HCT116 (cell line): ENCODE measurements at regions not wholly inside any gene's neighbourhood (a gene's known extent, or its start where the extent isn't known, plus 50 kb on each side); places are given as distances from the start of the nearest gene placed in this dataset.

Source experiments
- ATAC-seq: fragments of 200-7000 bp; cut with Tn5 transposase; 2 replicates; pipeline ENCODE4 v1.9.1; 2020; ENCODE audit warnings: mild to moderate bottlenecking, moderate library complexity
- BruUV-seq: library from RNA; stranded (reverse); fragments of 400-500 nt; replicated peaks from 2 replicates; lab custom pipeline; 2021; lab: Mats Ljungman, UMichigan
- CTCF ChIA-PET: fragments of 300-600 bp; sonication (Branson Sonifier 250); formaldehyde crosslinking; loops from one replicate; lab custom pipeline; 2021; ENCODE audit warnings: antibody characterized with exemption; lab: Charles Lee
- POLR2A ChIA-PET: fragments of 300-600, 350-600 bp; sonication (Branson Sonifier 250); formaldehyde crosslinking; loops from one replicate; lab custom pipeline; 2021; ENCODE audit warnings: antibody characterized with exemption; lab: Charles Lee
- RAD21 ChIA-PET, 2 experiments: fragments of 300-600 bp; sonication (Branson Sonifier 250); formaldehyde crosslinking; loops; one replicate each; lab custom pipeline; 2023; ENCODE audit warnings: low total read pairs in 2 of 2; ENCODE audit not compliant: uncharacterized antibody in 2 of 2, unreplicated experiment in 2 of 2, low non-redundant PET in 1 of 2; lab: Charles Lee
- DNase-seq: peaks from one replicate; pipeline ENCODE4 v3.0.0-alpha.2; 2010; ENCODE audit warnings: low read depth, low spot score
- H2AFZ ChIP-seq: fragments of 200-600 bp; shearing (Covaris generic), sonication (generic); 2 replicates; pipeline ENCODE4 v1.6.1; 2017; ENCODE audit warnings: low read depth, mixed run types, mixed read lengths, antibody characterized with exemption, low read length; ENCODE audit not compliant: poor library complexity, severe bottlenecking
- H3K27ac ChIP-seq: 2 replicates; pipeline ENCODE4 v1.5.1; 2012; ENCODE audit warnings: low read depth, low read length
- H3K27me3 ChIP-seq: fragments of 200-600 bp; sonication (generic); 2 replicates; pipeline ENCODE4 v1.6.1; 2016; ENCODE audit warnings: mixed run types, low read length, mixed read lengths; ENCODE audit not compliant: insufficient read depth
- H3K36me3 ChIP-seq, 2 experiments: fragments of 200-500 bp in 1 of 2; fragments of 200-600 bp in 1 of 2; sonication (Bioruptor generic) in 1 of 2; sonication (generic) in 1 of 2; 2 replicates each; pipeline versions ENCODE4 v1.5.1 to v1.6.1; 2014 to 2016; ENCODE audit warnings: low read length in 2 of 2, inconsistent platforms in 1 of 2, mixed read lengths in 1 of 2, mixed run types in 1 of 2; ENCODE audit not compliant: insufficient read depth in 2 of 2, control insufficient read depth in 1 of 2
- H3K4me1 ChIP-seq, 2 experiments: fragments of 200-600 bp in 1 of 2; sonication (generic) in 1 of 2; 2 replicates each; pipeline versions ENCODE4 v1.5.1 to v1.6.1; 2012 to 2017; ENCODE audit warnings: low read length in 2 of 2, inconsistent platforms in 1 of 2, mild to moderate bottlenecking in 1 of 2, mixed read lengths in 1 of 2, mixed run types in 1 of 2, moderate library complexity in 1 of 2; ENCODE audit not compliant: insufficient read depth in 2 of 2, control insufficient read depth in 1 of 2
- H3K4me2 ChIP-seq: fragments of 200-600 bp; sonication (generic); 2 replicates; pipeline ENCODE4 v1.6.1; 2017; ENCODE audit warnings: mixed run types, low read length, mixed read lengths
- H3K4me3 ChIP-seq, 2 experiments: fragments of 200-600 bp in 1 of 2; sonication (generic) in 1 of 2; replicated peaks in 1 of 2; 2 replicates each; pipeline ENCODE4 v1.5.1; 2011 to 2016; ENCODE audit warnings: low read length in 2 of 2, control low read depth in 1 of 2, low read depth in 1 of 2, mild to moderate bottlenecking in 1 of 2, mixed read lengths in 1 of 2, mixed run types in 1 of 2
- H3K79me2 ChIP-seq: fragments of 200-600 bp; sonication (generic); 2 replicates; pipeline ENCODE4 v1.6.1; 2017; ENCODE audit warnings: mild to moderate bottlenecking, mixed run types, low read length, moderate library complexity, mixed read lengths; ENCODE audit not compliant: insufficient read depth
- H3K9ac ChIP-seq: fragments of 200-600 bp; sonication (generic); 2 replicates; pipeline ENCODE4 v1.6.1; 2016; ENCODE audit warnings: low read length, mixed read lengths
- H3K9me2 ChIP-seq: fragments of 200-600 bp; sonication (generic), shearing (Covaris generic); 2 replicates; pipeline ENCODE4 v1.6.1; 2017; ENCODE audit warnings: mixed run types, mild to moderate bottlenecking, moderate library complexity; ENCODE audit not compliant: insufficient read depth
- H3K9me3 ChIP-seq, 2 experiments: fragments of 200-500 bp in 1 of 2; fragments of 200-600 bp in 1 of 2; sonication (Bioruptor generic) in 1 of 2; sonication (generic) in 1 of 2; 2 replicates each; pipeline ENCODE4 v1.6.1; 2014 to 2017; ENCODE audit warnings: low read length in 2 of 2, mixed read lengths in 2 of 2, inconsistent platforms in 1 of 2, low read depth in 1 of 2, mild to moderate bottlenecking in 1 of 2, mixed run types in 1 of 2, moderate library complexity in 1 of 2; ENCODE audit not compliant: control insufficient read depth in 1 of 2, insufficient read depth in 1 of 2
- H4K20me1 ChIP-seq: fragments of 200-600 bp; sonication (generic), shearing (Covaris generic); 2 replicates; pipeline ENCODE4 v1.6.1; 2017; ENCODE audit warnings: mixed run types, mild to moderate bottlenecking, moderate library complexity; ENCODE audit not compliant: insufficient read depth
- CBX3 ChIP-seq: IDR thresholded peaks from 2 replicates; pipeline ENCODE4 v1.6.1; 2012; ENCODE audit warnings: low read depth
- CEBPB ChIP-seq: IDR thresholded peaks from 2 replicates; pipeline ENCODE4 v1.6.1; 2012; ENCODE audit warnings: low read depth
- EGR1 ChIP-seq: IDR thresholded peaks from 2 replicates; pipeline ENCODE4 v1.6.1; 2012; ENCODE audit warnings: low read depth
- ELF1 ChIP-seq: IDR thresholded peaks from 2 replicates; pipeline ENCODE4 v1.6.1; 2012; ENCODE audit warnings: low read depth, borderline replicate concordance
- EZH2 ChIP-seq: fragments of 200-600 bp; sonication (generic); IDR thresholded peaks from 2 replicates; pipeline ENCODE4 v1.6.1; 2017; ENCODE audit warnings: antibody characterized with exemption, mixed run types
- EZH2phosphoT487 ChIP-seq: fragments of 200-600 bp; IDR thresholded peaks from 2 replicates; pipeline ENCODE4 v1.6.1; 2018; ENCODE audit warnings: antibody characterized with exemption, borderline replicate concordance
- FOSL1 ChIP-seq: IDR thresholded peaks from 2 replicates; pipeline ENCODE4 v1.6.1; 2012; ENCODE audit warnings: low read depth
- JUND ChIP-seq: IDR thresholded peaks from 2 replicates; pipeline ENCODE4 v1.6.1; 2012
- POLR2A ChIP-seq: IDR thresholded peaks from 2 replicates; pipeline ENCODE4 v1.7.0; 2011; ENCODE audit warnings: borderline replicate concordance; ENCODE audit not compliant: insufficient read depth, insufficient read length; ENCODE audit errors: extremely low read depth
- POLR2AphosphoS5 ChIP-seq: IDR thresholded peaks from 2 replicates; pipeline ENCODE4 v1.6.1; 2011; ENCODE audit warnings: mild to moderate bottlenecking, low read depth, low read length, moderate library complexity
- RAD21 ChIP-seq: IDR thresholded peaks from 2 replicates; pipeline ENCODE4 v1.6.1; 2012; ENCODE audit warnings: low read depth, mild to moderate bottlenecking
- SRF ChIP-seq: IDR thresholded peaks from 2 replicates; pipeline ENCODE4 v1.6.1; 2012; ENCODE audit warnings: low read depth
- TCF7L2 ChIP-seq: IDR thresholded peaks from 2 replicates; pipeline ENCODE4 v1.7.0; 2011; ENCODE audit warnings: borderline replicate concordance, inconsistent platforms; ENCODE audit not compliant: insufficient read depth, insufficient read length; ENCODE audit errors: extremely low read depth
- YY1 ChIP-seq: IDR thresholded peaks from 2 replicates; pipeline ENCODE4 v1.6.1; 2011; ENCODE audit warnings: low read length, low read depth, moderate library complexity, mild to moderate bottlenecking; ENCODE audit not compliant: insufficient replicate concordance; ENCODE audit errors: extremely low read depth
- ZFX ChIP-seq: fragments of 450-650 bp; IDR thresholded peaks from 2 replicates; pipeline ENCODE4 v1.6.1; 2017
- ZNF274 ChIP-seq: fragments of 200-500 bp; sonication (Bioruptor generic); IDR thresholded peaks from 2 replicates; pipeline ENCODE4 v1.6.1; 2014; ENCODE audit warnings: mild to moderate bottlenecking, low read depth, low read length, inconsistent platforms
- intact Hi-C: fragments of 100-400 bp; cut with micrococcal nuclease; formaldehyde crosslinking; loops from 2 replicates; pipeline ENCODE4 v1.10.0; 2022
- TF ChIP-seq, protein P1 (sequence below), 3 experiments: fragments of 200-600 bp in 1 of 3; sonication (generic) in 1 of 3; IDR thresholded peaks in 2 of 3; conservative IDR thresholded peaks in 1 of 3; 2 replicates each; pipeline ENCODE4 v1.5.1; 2012 to 2017; ENCODE audit warnings: low read depth in 2 of 3, low read length in 2 of 3, antibody characterized with exemption in 1 of 3, borderline replicate concordance in 1 of 3, control low read depth in 1 of 3, mild to moderate bottlenecking in 1 of 3, mixed read lengths in 1 of 3, mixed run types in 1 of 3, moderate library complexity in 1 of 3; ENCODE audit not compliant: insufficient read depth in 1 of 3
- TF ChIP-seq, protein P2 (sequence below): IDR thresholded peaks from 2 replicates; pipeline ENCODE4 v1.6.1; 2011; ENCODE audit warnings: mild to moderate bottlenecking, low read length, moderate library complexity; ENCODE audit not compliant: insufficient replicate concordance; ENCODE audit errors: extremely low read depth
- TF ChIP-seq, protein P3 (sequence below): IDR thresholded peaks from 2 replicates; pipeline ENCODE4 v1.6.1; 2012; ENCODE audit warnings: low read depth
- TF ChIP-seq, protein P4 (sequence below): IDR thresholded peaks from 2 replicates; pipeline ENCODE4 v1.6.1; 2012

DNA sequence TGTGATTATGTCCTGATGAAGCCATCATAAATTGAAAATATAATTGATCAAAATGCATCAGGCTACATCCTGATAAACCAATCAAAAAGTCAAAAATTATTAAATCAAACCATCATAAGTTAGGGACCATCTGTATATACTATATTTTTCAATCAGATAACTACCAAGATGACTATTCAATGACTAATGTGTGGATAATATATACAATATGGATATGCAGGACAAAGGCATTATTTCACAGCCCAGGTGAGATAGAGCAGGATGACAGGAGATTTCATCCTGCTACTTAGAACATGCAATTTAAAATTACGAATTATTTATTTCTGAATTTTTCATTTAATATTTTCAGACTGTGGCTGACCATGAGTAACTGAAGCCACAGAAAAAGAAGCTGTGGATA is 137.3 kb upstream of the GNAI1 start:
- DNase-seq = no peak
- no peak overlapping the region for H3K27ac ChIP-seq
- H3K9ac ChIP-seq = no peak overlapping the region
- H4K20me1 ChIP-seq = no peaks in the 10 kb centered on the region
- no peak overlapping the region for H3K4me3 ChIP-seq
- ChIA-PET CTCF (no interaction called here), RAD21 (no interaction called here), POLR2A (no interaction called here)
- no peak overlapping the region for H3K4me2 ChIP-seq
- H3K9me3 ChIP-seq = no peaks in the 10 kb centered on the region
- ATAC-seq = no peak
- no TSS peak for BruUV-seq
- TF ChIP-seq FOSL1 (no peak), ZFX (no peak), ZNF274 (no peak), POLR2A (no peak), ELF1 (no peak), CEBPB (no peak), POLR2AphosphoS5 (no peak), JUND (no peak), EZH2 (no peak), TCF7L2 (no peak), CBX3 (no peak), RAD21 (no peak), YY1 (no peak), SRF (no peak), EGR1 (no peak), EZH2phosphoT487 (no peak)
- TF ChIP-seq, protein P1, sequence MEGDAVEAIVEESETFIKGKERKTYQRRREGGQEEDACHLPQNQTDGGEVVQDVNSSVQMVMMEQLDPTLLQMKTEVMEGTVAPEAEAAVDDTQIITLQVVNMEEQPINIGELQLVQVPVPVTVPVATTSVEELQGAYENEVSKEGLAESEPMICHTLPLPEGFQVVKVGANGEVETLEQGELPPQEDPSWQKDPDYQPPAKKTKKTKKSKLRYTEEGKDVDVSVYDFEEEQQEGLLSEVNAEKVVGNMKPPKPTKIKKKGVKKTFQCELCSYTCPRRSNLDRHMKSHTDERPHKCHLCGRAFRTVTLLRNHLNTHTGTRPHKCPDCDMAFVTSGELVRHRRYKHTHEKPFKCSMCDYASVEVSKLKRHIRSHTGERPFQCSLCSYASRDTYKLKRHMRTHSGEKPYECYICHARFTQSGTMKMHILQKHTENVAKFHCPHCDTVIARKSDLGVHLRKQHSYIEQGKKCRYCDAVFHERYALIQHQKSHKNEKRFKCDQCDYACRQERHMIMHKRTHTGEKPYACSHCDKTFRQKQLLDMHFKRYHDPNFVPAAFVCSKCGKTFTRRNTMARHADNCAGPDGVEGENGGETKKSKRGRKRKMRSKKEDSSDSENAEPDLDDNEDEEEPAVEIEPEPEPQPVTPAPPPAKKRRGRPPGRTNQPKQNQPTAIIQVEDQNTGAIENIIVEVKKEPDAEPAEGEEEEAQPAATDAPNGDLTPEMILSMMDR (IDR thresholded peaks at IDR 0.05 in 2 of 3, conservative IDR thresholded peaks at IDR 0.05 in 1 of 3; ENCODE audit: borderline replicate concordance in 1 of 3, insufficient read depth in 1 of 3, low read depth in 2 of 3, low read length in 2 of 3) = no peak
- TF ChIP-seq, protein P2, sequence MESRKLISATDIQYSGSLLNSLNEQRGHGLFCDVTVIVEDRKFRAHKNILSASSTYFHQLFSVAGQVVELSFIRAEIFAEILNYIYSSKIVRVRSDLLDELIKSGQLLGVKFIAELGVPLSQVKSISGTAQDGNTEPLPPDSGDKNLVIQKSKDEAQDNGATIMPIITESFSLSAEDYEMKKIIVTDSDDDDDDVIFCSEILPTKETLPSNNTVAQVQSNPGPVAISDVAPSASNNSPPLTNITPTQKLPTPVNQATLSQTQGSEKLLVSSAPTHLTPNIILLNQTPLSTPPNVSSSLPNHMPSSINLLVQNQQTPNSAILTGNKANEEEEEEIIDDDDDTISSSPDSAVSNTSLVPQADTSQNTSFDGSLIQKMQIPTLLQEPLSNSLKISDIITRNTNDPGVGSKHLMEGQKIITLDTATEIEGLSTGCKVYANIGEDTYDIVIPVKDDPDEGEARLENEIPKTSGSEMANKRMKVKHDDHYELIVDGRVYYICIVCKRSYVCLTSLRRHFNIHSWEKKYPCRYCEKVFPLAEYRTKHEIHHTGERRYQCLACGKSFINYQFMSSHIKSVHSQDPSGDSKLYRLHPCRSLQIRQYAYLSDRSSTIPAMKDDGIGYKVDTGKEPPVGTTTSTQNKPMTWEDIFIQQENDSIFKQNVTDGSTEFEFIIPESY = no peak
- TF ChIP-seq, protein P3, sequence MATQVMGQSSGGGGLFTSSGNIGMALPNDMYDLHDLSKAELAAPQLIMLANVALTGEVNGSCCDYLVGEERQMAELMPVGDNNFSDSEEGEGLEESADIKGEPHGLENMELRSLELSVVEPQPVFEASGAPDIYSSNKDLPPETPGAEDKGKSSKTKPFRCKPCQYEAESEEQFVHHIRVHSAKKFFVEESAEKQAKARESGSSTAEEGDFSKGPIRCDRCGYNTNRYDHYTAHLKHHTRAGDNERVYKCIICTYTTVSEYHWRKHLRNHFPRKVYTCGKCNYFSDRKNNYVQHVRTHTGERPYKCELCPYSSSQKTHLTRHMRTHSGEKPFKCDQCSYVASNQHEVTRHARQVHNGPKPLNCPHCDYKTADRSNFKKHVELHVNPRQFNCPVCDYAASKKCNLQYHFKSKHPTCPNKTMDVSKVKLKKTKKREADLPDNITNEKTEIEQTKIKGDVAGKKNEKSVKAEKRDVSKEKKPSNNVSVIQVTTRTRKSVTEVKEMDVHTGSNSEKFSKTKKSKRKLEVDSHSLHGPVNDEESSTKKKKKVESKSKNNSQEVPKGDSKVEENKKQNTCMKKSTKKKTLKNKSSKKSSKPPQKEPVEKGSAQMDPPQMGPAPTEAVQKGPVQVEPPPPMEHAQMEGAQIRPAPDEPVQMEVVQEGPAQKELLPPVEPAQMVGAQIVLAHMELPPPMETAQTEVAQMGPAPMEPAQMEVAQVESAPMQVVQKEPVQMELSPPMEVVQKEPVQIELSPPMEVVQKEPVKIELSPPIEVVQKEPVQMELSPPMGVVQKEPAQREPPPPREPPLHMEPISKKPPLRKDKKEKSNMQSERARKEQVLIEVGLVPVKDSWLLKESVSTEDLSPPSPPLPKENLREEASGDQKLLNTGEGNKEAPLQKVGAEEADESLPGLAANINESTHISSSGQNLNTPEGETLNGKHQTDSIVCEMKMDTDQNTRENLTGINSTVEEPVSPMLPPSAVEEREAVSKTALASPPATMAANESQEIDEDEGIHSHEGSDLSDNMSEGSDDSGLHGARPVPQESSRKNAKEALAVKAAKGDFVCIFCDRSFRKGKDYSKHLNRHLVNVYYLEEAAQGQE = no peak
- TF ChIP-seq, protein P4, sequence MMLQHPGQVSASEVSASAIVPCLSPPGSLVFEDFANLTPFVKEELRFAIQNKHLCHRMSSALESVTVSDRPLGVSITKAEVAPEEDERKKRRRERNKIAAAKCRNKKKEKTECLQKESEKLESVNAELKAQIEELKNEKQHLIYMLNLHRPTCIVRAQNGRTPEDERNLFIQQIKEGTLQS = no peak
- H3K36me3 ChIP-seq = no peaks in the 10 kb centered on the region
- no peak overlapping the region for H2AFZ ChIP-seq
- no peaks in the 10 kb centered on the region for H3K9me2 ChIP-seq
- H3K79me2 ChIP-seq = no peaks in the 10 kb centered on the region
- intact Hi-C loops = no loop called here
- no peaks in the 10 kb centered on the region for H3K4me1 ChIP-seq
- H3K27me3 ChIP-seq = no peaks in the 10 kb centered on the region
